Suppressor macrophage treated with lipopolysaccharide for 1 hour (primary cell): ENCODE measurements at regions not wholly inside any gene's neighbourhood (a gene's known extent, or its start where the extent isn't known, plus 50 kb on each side); places are given as distances from the start of the nearest gene placed in this dataset.
A peak's percentile ranks its signal among the peaks of the same experiment; 100 is the strongest.

Source experiments
- DNase-seq, 3 donors: peaks; one replicate each; pipeline ENCODE4 v3.0.0-alpha.2; 2020 to 2022

- no peak for DNase-seq
Observed at GRCh38 chr13:34128661-34129060, 310.7 kb downstream of the RFC3 start.

DNA sequence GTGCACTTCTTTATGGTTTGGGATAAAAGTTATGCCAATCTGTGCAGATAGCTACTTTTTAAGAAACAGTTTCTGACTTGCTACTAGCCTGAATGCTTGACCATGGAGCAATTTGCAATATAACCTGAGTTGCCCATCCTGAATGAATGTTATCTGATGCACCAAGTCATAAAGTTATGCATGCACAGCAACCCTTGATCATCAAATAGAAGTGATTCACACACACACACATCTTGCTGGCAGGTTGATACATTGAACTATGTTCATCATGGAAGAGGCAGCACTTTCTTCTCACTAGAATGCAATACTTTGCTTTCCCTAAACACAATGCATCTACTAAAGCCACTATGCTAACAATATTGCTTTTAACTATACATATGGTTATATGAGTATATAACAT, 311.5 kb downstream of the RFC3 start:
- DNase-seq = no peak

DNA sequence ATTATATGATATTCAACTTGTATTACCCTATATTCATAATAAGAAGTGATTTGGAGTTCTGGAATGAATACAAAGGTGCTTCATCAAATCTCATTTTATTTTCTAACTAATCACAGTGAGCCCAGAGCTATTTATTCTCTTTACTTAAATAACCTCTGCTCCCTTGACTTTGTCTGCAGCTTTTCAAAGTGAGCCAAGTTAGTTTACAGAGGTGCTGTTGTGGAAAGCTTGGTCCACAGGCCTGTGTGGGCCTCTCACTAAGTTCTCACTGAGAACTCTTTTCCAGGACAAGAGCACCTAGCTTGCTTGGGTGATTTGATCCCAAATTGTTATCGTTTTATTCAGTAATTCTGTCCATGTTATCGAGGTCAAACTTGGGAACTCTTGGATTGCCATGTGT, 319.3 kb downstream of the RFC3 start:
- DNase-seq = no peak

DNA sequence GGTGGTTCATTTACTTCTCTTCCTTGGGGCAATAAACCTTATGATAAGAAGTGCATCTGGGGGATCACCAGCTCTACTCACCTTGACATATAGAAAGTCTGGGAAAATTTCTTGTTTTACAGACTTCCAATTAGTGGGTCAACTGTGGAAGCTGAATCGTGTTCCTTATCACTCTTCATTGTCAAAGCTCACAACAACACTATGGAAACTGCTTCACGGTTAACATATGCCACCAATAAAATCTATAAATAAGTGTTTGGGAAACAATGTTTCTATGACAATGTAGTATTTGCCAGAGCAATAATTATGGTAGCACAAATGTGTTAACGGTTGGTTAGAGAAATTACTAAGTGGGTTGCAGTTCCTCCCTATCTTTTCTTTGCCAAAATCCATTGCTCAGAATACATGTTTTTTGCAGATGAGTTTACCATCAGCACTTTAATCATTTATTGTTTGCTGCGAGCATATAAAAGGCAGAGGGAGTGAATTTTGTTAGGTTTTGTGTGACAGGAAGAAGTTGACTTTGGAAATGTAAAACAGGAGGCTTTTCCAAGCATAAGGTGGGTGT, 321.8 kb downstream of the RFC3 start:
- no peak for DNase-seq

DNA sequence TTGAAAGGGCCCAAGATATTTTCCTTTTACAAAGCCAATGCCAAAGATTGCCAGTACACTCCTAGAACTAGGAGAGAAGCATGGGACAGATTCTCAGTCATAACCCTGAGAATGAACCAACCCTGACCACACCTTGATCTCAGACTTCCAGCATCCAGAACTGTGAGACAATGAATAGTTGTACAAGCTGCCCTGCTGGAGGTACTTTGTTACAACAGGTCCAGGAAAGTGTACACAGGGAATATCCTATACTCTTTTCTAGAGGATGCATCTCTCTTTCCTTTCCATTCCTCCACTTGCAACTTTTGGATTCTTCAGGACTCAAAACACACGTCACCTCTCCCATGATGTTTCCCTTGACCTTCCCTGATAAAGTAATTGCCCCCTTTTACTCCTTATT, 325.7 kb downstream of the RFC3 start:
- DNase-seq = no peak

GRCh38 chr13:34144142-34144541, 326.2 kb downstream of the RFC3 start:
- DNase-seq = no peak

- DNase-seq = no peak
Observed at GRCh38 chr13:34145061-34145460, 327.1 kb downstream of the RFC3 start.

GRCh38 chr13:34148359-34148758, 330.4 kb downstream of the RFC3 start:
- DNase-seq = no peak

- DNase-seq = no peak
Observed at GRCh38 chr13:34151885-34152284, 333.9 kb downstream of the RFC3 start.

DNA sequence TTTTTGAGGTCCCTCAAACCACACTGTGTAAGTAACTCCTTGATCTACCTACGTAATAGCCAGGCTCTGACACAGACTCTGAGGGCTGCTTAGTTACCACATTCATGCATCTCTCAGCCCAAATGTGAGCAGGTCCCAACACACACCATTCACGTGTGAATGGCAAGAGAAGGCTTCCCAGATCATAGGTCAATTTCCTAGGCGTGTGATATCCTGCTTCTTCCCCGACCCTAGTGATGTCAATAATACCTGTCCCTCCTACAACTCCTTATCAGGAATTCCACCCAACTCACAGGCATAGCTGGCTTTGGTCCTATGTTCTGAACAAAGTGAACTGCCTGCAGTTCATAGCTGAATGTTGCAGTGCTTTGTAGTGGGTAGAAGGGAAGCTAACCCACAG, 334.5 kb downstream of the RFC3 start:
- DNase-seq = no peak

DNA sequence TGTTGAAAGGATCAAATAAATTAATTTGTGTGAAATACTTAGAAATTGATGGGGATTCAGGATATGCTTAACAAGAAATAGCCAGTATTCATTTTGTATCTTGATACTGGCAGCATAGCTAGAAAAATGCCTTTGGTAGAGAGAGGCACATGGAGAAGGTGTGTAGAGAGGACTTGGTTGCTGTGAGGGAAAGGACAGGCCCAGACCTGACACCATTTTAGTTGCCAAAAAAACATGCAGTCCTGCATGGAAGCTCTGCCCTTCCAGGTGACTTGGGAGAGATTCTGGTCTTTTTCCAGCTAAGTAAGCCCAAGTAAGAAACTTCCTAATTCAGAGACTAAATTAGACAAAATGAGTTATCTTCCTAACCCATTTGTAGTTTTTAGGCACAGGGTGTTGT, 335.0 kb downstream of the RFC3 start:
- DNase-seq = no peak

DNA sequence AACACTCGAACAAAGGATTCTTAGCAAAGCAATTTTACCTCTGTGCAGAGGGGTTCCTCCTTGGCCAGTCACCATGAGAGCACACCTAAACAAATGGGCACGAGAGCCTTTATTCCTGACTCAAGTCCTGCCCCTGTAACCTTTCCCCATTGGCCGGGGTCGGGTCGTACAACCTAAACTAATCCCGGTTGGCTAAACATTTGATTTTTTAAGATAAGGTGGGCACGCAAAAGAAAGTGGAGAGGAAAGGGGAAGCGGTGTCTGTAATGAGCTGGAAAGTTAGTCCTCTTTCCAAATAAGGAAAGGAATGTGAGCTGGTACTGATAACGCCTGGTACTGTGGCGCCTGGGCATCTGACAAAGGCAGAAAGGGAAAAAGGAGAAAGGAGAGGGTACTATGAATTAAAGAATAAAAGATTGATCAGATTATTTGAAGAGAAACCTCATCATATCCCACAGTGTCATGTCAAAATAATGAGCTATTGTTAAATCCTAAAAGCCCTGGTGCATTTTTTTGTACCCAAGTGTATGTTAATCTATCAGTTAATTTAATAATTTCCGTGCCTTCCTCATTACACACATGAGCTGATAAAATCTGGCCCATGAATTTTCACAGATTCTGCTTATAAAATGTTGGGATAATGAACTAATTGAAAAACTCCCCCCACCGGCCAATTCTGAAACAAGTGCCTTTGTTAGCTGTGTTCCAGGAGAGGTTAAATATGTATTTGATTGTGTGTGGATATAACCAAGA, 335.7 kb downstream of the RFC3 start:
- DNase-seq = no peak

- no peak for DNase-seq
Observed at GRCh38 chr13:34155931-34156607, 338.1 kb downstream of the RFC3 start.

DNA sequence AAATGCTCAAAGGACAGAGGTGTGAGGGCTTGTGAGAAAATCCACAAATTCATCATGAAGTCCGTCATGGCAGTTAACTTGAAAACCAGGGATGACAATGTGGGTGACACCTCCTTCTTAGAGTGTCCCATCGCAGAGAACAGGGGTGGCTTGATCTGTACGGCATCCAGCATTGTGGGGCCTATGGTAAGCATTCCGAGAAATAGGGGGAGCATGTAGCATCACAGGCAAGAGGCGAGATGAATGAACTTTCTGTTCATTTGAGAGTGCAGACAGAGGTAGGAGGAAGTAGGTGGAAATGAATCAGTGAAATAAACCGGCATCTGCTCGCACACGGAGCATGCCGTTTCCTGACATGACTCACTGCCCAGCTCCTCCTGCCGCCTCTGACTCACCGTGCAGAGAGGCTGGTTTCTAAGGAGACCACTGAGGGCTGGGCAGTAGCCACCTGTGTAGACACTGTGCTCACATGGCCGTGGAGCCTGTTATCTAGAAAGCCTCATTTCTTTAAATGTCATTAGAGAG, 339.0 kb downstream of the RFC3 start:
- DNase-seq = peak; percentile 42 to 58 (median 54)

DNA sequence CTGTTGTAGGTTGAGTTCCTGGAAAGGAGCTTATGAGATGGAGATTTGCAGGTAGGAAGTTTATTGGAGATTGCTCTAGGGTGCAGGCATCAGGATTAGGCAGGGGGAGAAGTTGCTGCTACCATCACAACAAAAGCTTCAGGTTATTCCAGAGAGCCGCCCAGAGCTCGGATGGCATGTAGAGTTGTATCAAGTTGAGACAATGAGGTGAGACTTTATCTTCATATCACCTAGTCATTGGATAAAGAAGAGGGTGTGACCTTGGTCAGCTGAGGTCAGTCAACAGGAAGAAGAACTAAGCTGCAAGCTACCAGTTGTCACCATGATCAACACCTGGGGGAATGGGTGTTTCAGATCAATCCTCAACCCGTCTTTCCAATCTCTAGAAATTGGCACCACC, 342.0 kb downstream of the RFC3 start:
- DNase-seq = no peak

DNA sequence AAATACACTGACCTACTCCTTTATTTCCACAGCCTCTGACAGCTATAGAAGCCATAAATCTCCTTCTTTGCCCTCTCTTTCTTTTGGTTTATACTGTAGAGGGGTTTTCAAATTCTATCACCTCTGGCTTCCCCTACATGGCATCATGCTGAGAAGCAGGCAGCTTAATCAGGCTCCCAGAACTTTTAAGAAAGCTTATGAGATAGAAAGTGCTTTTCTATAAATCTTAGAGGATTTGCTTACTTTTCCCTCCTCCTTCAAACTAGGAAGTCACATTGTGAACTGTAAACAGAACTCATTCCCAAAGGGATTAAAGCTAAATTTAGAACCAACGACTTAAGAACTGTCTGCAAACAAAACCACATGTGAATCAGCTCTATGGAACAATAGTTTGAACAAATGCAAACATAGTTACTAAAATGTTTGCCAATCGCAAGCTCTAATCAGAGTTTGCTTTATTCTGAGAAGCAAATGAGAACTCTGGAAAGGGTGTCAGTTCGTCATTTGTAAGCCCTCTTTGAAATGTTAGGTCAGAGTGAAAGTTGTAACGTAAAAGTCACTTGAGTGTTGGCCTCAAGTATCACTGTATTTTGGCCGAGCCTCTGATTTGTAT, 344.1 kb downstream of the RFC3 start:
- no peak for DNase-seq

- DNase-seq = no peak
Observed at GRCh38 chr13:34162544-34162933, 344.6 kb downstream of the RFC3 start.

- DNase-seq = no peak
Observed at GRCh38 chr13:34164582-34164981, 346.6 kb downstream of the RFC3 start.

GRCh38 chr13:34165158-34165557, 347.2 kb downstream of the RFC3 start:
- no peak for DNase-seq

- DNase-seq = no peak
Observed at GRCh38 chr13:34166406-34166805, 348.5 kb downstream of the RFC3 start.

DNA sequence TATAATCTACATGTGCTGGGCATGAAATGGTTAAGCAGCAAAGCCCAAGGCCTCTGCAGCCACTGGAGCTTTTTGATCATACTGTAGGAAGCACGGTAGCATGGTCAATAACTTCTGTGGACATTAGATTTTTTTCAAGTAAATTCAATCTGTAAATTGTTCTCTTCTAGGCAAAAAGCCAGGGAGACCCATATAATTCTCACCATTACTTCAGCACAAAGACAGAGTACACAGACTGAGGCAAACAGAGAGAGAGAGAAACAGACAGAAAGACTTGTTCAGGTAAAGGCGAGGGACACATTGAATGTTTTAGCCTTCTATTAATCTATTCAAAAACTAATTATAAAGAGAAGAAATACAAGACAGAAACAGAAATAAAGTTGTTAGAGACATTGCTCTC, 349.4 kb downstream of the RFC3 start:
- DNase-seq = no peak

DNA sequence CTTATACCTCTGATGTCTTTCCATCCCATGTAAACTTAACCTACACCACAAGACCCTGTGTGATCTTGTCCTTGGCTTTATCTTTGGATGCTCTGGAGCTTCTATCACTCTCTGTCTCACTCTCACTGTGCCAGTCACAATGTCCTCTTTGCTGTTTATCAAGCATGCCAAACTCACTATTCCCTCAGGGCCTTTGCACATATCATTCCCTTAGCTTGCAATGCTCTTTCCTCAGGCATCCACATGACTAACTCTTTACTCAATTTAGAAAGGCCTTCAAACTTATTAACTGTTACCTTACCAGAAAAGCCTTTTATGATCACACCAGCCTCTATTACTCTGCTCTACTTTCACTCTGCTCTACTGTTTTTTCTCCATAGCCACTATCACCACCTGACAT, 354.1 kb downstream of the RFC3 start:
- DNase-seq = no peak

DNA sequence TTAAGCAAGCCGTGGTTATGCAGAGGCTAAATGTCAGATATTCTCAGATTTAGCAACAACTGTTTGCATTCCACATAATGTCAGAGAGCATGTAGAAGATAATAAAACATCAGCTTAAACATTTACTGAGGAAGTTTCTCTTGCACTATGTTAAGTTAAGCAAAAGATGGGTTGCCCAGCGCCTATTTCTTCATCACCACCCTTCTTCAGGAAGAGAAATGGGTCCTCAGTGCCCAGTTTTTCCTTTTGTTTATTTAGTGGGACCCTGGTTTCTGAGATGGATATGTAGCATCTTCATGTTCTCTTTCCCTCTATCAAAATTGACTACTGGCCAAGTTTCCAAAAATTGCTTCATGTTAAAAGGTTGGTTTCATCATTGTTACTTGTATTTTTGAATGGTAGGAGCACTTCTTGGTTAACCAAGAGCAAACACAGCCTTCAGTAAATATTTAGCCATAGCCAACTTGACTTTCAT, 356.8 kb downstream of the RFC3 start:
- DNase-seq = no peak

- no peak for DNase-seq
Observed at GRCh38 chr13:34175551-34175950, 357.6 kb downstream of the RFC3 start.
